HTR-8/SVneo (cell line): ENCODE measurements at regions not wholly inside any gene's neighbourhood (a gene's known extent, or its start where the extent isn't known, plus 50 kb on each side); places are given as distances from the start of the nearest gene placed in this dataset.

ENCODE experiments used
- DNase-seq: peaks from one replicate; pipeline ENCODE4 v3.0.0; 2011; ENCODE audit warnings: low spot score, mixed read lengths; ENCODE audit not compliant: insufficient read length
- FAIRE-seq: peaks from 2 replicates; lab custom pipeline; 2011; peaks lifted over from hg19 to GRCh38; lab: Jason Lieb, UNC

- DNase-seq (no peak), FAIRE-seq (no peak)
Measured at GRCh38 chr20:11103866-11104265, 430.1 kb upstream of the JAG1 start.

GRCh38 chr20:11108102-11108810 is 434.5 kb upstream of the JAG1 start:
- no peak for DNase-seq
- no peak for FAIRE-seq

GRCh38 chr20:11110535-11110934 is 436.7 kb upstream of the JAG1 start:
- DNase-seq (no peak), FAIRE-seq (no peak)

- FAIRE-seq (no peak), DNase-seq (no peak)
Measured at GRCh38 chr20:11111191-11111590, 437.4 kb upstream of the JAG1 start.

GRCh38 chr20:11112832-11113231 is 439.0 kb upstream of the JAG1 start:
- DNase-seq (no peak), FAIRE-seq (no peak)

GRCh38 chr20:11114382-11114781 is 440.6 kb upstream of the JAG1 start:
- DNase-seq, result no peak
- no peak for FAIRE-seq

- FAIRE-seq (no peak), DNase-seq (no peak)
Measured at GRCh38 chr20:11117808-11118528, 444.2 kb upstream of the JAG1 start.

GRCh38 chr20:11118802-11119380 is 445.1 kb upstream of the JAG1 start:
- DNase-seq, result no peak
- FAIRE-seq, result no peak

GRCh38 chr20:11119573-11119972 is 445.8 kb upstream of the JAG1 start:
- no peak for DNase-seq
- FAIRE-seq, result no peak

- FAIRE-seq, result no peak
- DNase-seq, result no peak
Measured at GRCh38 chr20:11120431-11120830, 446.6 kb upstream of the JAG1 start.

GRCh38 chr20:11124849-11125505 is 451.2 kb upstream of the JAG1 start:
- FAIRE-seq, result no peak
- no peak for DNase-seq

GRCh38 chr20:11128220-11128718 is 454.5 kb upstream of the JAG1 start:
- DNase-seq (no peak), FAIRE-seq (no peak)

- no peak for FAIRE-seq
- no peak for DNase-seq
Measured at GRCh38 chr20:11128721-11129120, 454.9 kb upstream of the JAG1 start.

- FAIRE-seq, result no peak
- no peak for DNase-seq
Measured at GRCh38 chr20:11130554-11131166, 456.9 kb upstream of the JAG1 start.

GRCh38 chr20:11132819-11133415 is 459.1 kb upstream of the JAG1 start:
- FAIRE-seq (no peak), DNase-seq (no peak)

- FAIRE-seq (no peak), DNase-seq (no peak)
Measured at GRCh38 chr20:11136691-11137090, 462.9 kb upstream of the JAG1 start.

- FAIRE-seq, result no peak
Measured at GRCh38 chr20:11137688-11138087, 463.9 kb upstream of the JAG1 start.

GRCh38 chr20:11140359-11140758 is 466.6 kb upstream of the JAG1 start:
- FAIRE-seq (no peak), DNase-seq (peak; percentile 9)

More at GRCh38 chr20:11137688-11138087, 463.9 kb upstream of the JAG1 start:
- no peak for DNase-seq

- FAIRE-seq (no peak), DNase-seq (no peak)
Measured at GRCh38 chr20:11143481-11143880, 469.7 kb upstream of the JAG1 start.
